LHCN-M2 (cell line): ENCODE measurements at regions not wholly inside any gene's neighbourhood (a gene's known extent, or its start where the extent isn't known, plus 50 kb on each side); places are given as distances from the start of the nearest gene placed in this dataset.

Experiments
- DNase-seq: peaks from one replicate; pipeline ENCODE4 v3.0.0-alpha.2; 2012; ENCODE audit warnings: low read depth

DNA sequence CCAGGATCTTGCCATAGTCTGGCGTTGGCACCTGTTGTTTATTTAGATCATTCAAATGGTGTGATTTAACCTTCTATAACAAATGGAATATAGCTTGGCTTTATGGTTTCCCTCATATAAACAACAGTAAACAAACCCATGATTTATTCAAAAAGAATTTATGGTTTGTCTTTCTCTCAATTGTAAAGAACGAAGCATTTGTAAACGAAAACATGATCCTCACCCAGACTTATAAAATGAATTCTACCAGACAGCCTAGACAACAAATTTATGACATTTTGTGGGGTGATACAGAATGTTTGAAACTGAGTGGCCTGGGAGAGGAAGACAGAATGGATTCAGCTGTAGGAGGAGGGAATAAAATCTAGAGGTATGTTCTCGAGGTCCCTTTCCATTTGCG is 66.1 kb upstream of the PTGFR start:
- DNase-seq: no peak

DNA sequence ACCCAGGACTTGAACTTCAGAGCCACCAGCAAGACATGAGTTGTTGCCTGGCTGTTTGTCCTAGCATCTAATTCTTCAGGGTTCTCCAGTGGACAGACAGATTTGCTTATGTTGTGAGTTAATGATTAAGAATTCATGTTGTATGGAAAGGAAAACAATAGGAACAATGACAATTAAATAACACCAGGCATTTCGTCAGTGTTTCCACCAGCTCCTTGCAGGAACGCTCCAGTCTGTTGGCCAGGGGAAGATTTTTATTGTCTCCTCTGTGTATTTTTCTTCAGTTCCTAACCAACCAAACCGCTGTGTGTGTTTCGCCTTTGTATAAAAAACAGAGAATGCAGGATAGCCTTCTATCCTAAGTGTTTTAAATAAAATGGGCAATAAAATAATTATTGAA is 64.4 kb upstream of the PTGFR start:
- DNase-seq: no peak

DNA sequence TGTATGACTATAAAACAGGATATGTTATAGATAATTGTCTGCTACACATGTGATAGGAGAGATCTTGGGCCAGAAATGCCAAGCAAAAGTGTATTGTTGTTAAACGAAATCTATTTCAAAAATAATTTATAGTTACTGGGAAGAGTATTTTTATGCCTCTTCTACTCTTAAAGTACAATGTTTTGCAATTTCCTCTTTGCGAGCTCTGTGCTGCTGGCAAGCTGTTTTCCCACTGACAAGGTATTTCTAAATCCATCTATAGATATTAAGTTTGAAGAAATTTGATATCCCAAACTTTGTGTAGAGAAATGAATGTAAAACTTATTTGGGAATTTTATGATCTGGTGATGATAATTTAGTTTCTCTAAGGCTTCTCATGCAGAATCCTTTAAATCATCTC is 63.3 kb upstream of the PTGFR start:
- no peak for DNase-seq

DNA sequence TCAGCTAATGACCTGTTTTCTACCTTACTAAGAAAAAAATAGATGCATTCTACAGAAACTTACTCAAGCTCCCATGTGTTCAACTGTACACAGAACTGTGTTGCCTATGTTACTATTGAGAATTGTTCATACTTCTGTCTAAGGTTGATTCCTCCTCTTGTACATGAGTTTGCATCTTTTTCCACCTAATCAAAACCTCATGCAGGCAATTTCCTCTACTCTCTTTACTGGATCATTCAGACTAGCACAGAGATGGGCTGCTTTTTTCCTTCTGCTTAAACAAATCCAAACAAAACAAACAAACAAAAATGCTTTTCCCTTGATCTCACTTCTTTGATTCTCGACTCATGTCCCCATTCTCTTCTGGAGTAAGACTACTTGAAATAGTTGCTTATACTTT is 58.8 kb upstream of the PTGFR start:
- no peak for DNase-seq

- DNase-seq: no peak
Observed at GRCh38 chr1:78434351-78434750, 56.4 kb upstream of the PTGFR start.

- no peak for DNase-seq
Observed at GRCh38 chr1:78436961-78437360, 53.8 kb upstream of the PTGFR start.

GRCh38 chr1:78437396-78437795 is 53.4 kb upstream of the PTGFR start:
- DNase-seq: no peak

DNA sequence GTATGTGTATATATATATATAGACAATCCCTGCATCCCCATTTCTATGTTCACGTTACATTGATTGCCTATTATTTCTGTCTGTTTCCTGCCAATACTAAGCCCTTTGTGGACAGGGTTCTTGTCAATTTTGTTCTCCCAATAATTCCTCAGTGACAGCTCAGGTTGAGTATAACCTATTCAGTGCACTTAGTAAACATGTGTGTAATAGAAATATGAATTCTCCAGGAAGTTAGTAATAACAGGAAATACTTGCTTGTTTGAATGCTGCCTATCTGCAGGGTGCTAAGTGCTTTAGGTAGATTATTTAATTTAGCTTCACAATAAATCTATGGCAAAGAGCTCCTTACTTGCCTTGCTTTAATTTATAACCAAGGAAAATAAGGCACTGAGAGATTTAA is 52.8 kb upstream of the PTGFR start:
- no peak for DNase-seq

DNA sequence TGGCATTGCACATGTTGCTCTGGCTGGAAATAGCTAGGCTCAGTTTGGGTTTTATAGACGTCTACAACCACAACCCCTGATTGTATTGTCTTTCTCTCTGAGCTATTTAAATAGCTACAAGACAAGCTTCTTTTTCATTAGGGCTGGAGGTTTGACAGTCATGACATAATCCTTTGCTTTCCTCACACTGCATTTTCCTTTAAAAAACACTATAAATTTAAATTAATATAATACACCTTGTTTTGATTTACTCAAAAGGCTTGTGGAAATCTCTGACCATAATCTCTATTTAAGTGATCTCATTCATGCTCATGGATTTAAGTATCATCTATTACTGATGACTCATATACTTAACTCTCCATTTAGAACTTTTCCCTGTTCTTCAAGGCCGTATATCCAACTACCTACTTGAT is 50.4 kb upstream of the PTGFR start:
- peak; percentile 68 for DNase-seq
